GM18907 (cell line): ENCODE measurements at regions not wholly inside any gene's neighbourhood (a gene's known extent, or its start where the extent isn't known, plus 50 kb on each side); places are given as distances from the start of the nearest gene placed in this dataset.

Experiments used
- ATAC-seq: cut with Tn5 transposase; IDR thresholded peaks from one replicate; pipeline ENCODE4 v1.9.1; 2021; ENCODE audit warnings: mild to moderate bottlenecking, moderate library complexity; ENCODE audit not compliant: unreplicated experiment

DNA sequence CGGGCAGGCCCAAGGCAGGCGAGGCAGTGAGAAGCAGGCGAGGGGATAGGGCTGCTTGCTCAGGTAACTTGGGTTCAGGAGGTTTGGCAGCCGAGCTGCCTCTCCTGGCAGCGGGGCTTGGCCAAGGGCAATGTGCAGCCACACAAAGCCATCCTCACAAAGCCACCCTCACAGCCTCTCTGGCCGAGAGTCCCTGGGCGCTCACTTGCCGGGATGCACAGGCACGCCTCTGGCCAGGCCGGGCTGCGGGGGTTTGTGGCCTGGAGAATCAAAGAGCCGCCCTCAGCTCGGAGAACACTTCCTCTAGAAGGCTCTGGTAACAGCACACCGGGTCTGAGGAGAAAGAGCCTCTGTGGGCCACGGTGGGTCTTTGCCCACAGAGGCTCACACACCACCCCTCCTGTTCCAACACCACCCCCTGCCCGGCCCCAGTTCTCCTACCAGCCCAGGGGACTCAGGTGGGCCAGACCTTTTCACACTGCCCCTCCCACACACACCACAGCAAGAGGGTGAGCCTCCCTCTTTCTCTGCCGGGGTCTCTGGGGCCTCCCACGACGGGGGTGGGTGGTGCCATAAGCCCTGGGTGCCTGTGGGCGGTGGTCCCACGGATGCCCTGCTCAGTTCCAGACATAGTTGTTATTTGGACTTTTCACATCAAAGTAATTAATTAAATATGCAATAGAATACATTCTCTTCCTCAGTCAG is 186.9 kb downstream of the ZFP36L2 start:
- no peak for ATAC-seq

DNA sequence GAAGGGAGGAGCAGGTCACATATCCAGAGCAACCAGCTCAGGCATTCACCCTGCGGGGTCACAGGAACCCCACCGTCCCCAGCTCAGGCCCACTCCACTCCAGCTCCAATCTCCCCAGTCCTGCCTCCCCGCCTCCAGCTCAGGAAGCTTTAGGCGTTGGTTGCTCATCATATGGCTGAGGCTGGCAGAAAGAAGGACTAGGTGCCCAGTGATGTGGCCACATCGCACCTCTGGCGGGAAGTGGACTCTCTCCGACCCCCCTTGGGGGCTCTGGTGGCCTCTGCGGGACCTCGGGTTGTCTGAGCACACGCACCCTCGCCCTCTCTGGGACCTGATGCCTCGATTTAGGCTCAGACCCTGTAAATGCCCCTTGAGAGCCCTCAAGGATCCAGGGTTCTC is 187.7 kb downstream of the ZFP36L2 start:
- no peak for ATAC-seq

DNA sequence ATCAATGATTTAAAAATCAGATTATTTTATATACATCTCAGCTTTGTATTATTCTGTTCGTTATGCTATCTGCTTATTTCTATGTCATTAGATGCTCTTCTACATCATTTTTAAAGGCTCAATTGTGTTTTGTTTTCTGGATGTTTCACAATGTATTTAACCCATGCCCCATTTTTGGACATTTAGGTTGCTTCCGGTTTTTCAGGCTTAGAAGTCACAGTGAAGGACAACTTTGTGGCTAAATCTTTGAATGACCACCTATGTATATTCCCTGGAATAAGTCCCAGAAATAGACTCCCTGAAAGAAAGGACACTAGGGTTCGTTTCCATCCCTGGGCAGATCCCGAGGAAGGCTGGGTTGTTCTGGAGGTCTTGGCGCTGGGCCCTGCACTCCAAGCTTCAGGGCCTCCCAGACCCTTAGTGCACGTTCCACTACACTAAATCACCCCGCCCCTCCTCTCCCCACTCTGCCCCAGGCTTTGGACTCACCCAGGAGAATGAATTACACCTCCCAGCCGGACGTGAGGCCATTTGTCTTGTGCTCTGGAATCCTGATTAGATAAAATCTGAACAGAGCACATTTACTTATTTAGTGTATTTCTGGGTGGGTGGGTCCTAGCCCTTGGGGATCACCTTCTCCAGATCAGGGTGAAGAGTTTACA is 188.2 kb downstream of the ZFP36L2 start:
- ATAC-seq, result no peak

DNA sequence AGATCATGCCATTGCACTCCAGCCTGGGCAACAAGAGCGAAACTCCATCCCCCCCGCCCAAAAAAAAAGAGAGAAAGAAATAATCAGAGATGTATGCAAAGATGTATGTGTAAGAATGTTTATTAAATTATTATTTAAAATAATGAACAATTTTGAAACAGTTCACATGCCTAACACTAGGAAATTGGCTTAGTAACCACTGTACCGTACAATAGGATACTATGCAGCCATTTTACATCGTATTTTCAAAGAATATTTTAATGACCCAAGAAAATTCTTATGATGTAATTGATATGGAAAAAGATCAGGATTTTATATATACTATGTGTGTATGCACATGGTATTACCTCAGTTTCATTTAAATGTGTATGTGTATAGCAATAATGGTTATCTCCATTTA is 190.5 kb downstream of the ZFP36L2 start:
- no peak for ATAC-seq

DNA sequence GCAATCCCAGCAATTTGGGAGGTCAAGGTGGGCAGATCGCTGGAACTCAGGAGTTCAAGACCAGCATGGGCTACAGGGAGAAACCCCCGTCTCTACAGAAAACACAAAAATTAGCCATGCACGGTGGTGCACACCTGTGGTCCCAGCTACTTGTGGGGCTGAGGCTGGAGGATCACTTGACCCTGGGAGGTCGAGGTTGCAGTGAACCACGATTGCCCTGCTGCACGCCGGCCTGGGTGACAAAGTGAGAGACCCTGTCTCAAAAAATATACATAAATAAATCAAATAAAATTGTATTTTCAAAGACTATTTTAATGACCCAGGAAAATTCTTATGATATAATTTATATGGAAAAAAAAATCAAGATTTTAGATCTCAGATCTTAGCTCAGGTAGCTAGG is 191.5 kb downstream of the ZFP36L2 start:
- no peak for ATAC-seq

DNA sequence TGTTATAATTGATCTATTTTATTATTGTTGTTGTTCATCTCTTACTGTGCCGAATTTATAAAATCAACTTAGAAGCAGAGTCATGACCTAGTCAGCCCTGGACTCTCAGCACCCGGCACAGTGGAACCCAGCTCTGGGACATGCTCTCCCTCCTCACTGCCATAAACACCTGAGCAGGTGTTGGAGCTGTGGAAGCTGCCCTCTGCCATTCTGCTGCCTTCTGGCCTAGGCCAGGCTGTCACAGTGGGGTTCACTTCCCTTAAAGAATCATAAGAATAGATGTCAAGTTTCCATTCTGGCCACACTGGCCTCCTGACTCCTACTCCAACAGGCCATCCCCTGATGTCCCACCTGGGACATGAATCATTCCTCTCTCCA is 192.2 kb downstream of the ZFP36L2 start:
- no peak for ATAC-seq

DNA sequence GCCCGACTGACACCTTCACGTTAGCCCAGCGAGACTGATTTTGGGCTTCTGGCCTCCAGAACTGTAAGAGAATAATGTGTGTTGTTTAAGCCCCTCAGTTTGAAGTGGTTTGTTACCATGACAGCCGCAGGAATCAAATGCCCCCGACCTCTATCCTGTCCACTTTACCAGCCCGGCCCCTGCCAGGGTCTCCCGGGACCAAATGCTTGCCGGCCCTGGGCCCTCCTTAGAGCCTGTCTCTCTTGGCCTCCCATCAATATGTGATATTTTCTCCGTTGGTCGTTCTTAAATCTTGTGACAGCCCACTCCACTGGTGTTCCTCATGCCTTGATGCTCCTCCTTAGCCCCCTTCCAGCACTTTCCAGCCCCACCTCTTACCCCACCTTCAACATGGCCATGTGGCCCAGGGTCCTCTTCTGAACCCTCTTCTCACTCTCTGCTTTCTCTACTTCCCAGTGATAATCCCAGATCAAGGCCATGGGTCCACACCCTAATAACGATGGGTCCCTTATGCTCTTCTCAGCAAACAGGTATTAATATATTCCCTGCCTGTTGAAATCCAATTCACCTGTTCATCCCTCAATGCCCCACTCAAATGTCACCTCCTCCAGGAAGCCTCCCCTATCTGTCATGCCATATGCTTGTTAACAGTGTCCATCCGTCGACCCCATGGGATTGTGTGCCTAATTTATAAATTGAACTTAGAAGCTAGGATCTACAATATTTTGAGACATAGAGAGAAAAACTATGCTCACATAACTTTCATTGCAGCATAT is 192.8 kb downstream of the ZFP36L2 start:
- no peak for ATAC-seq

DNA sequence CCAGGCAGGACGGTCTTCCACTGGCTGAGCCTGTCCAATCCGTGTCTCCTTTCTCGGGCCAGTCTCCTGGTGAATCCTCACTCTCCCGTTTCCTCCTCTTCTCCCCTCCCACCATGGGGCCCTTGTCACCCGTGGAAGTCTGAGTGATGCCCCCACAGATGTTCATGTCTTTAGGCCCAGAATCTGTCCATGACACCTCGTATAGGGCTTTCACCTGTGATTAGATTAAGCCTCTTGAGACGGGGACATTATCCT is 193.5 kb downstream of the ZFP36L2 start:
- ATAC-seq, result no peak

DNA sequence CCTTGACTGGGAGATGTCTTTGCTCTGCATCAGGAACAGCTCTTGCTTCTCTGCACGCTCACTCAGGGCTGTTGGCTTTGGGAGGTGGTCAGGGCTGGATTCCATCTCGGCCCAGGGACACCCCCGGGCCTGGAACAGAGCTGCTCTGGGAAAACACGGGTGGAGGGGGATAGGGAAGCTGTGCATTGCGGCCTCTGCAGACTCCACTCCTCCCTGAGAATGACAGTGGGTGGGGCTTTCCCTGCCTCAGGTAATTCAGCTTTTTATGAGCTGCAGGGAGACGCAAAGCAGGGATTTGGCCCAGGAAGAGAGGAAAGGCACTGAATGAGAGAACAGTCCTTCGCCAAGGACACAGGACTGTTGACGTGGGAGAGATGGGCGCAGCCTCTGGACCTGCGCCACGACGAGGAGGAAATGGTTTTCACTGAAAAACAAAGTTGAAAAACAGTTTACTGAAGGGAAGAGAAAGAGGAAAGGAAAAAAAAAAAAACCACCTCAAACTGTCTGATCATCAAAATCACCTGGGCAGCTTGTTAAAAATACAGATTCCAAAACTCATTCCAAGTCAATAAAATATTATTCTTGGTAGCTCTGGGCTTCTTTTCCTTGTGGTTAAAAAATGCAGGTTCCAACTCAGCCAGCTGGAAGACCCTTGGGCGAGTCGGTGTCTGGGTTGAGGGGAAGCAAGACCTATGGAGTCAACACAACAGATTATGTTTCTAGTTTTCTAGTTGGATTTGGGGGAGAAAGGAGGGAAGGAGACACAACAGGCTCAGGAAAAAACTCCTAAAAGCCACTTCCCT is 194.0 kb downstream of the ZFP36L2 start:
- ATAC-seq, result no peak

DNA sequence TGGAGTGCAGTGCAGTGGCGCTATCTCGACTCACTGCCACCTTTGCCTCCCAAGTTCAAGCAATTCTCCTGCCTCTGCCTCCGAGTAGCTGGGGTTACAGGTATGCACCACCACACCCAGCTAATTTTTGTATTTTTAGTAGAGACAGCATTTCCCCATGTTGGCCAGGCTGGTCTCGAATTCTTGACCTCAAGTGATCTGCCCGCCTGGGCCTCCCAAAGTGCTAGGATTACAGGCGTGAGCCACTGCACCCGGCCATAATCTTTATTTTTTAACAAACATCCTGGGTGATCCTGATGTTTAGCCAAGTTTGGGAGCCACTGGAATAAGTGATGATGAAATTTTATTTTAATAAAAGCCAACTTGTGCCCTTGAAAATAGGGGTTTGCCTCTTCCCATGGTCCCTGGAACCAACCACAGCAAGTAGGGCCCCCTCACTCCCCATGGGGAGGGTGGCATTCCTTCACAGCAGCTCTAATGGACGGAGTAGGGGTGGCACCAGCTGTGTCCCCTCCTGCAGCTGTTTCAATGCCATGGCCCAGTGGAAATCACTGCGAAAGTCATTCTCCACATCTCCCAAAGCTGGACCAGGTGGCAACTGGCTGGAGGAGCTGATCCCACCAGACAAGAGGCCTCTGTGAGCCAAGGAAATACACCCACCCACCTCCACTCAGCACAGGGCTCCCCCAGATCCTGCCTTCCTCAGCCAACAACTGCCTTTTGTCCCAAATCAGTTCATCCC is 194.8 kb downstream of the ZFP36L2 start:
- ATAC-seq, result no peak

DNA sequence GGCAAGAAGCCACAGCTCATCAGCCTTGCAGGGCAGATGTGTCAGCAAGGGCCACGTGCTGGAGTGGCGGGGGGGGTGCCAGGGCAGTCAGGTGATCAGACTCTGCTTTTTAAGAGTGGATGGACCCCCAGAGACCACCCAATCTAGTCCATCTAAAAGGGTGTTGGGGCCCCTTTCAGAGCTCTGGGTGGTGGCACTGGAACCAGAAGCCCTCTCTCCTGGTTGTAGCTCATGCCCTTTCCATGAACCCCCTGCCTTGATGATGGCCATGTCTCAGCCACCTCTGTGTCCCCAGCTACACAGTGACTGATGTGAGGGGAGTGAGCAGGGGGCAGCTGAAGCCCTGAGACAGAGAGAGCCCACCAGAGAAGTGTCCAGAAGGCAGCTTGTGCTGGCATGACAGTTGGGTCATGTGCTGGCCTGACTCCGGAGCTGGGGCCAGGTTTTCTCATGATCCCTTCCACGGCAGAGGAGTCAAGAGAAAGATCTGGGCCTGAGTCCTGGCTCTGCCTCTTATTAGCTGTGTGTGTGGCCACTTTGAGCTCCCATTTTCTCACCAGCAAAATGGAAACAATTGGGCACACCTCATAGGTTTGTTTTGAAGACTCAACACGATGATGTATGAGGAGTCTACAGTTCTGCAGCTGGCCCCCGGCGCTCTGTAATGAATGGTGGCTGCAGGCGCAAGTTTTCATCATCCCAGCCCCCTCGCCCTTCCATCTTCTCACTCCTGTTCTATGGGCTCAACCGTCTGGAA is 195.7 kb downstream of the ZFP36L2 start:
- ATAC-seq, result no peak

DNA sequence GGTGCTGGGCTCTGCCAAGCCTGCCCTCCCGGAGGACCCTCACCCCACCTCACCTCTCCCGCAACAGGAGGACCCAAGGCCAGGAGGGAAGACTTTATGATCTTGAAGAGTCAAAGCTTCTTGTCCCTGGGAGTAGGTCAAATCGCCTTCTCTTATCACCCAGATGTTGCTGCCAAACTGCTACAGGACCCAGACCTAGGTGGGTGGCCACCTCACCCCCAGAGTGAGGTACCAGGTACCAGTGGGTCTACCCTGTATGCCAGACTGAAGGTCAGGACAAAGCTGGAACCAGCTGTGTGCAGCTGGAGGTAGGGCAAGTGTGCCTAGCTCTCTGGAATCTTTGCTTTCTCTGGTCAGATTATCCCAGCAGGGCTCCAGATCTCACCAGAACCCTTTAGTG is 197.2 kb downstream of the ZFP36L2 start:
- ATAC-seq, result no peak

DNA sequence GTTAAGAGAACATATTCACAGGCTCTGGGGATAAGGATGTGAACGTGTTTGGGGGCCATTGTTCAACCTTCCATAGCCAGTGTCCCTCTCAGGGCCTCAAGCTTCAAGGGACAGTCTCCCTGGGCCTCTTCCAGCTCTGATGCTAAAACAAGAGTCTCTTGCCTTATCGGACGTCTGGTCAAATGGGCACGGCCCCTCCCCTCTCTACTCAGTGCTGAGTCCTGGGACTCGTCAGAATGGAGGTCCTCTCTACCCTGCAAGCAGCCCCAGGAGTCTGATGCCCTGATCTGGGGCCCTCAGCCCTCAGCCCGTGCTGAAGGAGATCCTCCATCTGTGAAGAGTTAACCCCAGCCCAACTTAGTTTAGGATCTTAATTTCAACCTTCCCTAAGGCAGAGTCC is 198.2 kb downstream of the ZFP36L2 start:
- no peak for ATAC-seq

DNA sequence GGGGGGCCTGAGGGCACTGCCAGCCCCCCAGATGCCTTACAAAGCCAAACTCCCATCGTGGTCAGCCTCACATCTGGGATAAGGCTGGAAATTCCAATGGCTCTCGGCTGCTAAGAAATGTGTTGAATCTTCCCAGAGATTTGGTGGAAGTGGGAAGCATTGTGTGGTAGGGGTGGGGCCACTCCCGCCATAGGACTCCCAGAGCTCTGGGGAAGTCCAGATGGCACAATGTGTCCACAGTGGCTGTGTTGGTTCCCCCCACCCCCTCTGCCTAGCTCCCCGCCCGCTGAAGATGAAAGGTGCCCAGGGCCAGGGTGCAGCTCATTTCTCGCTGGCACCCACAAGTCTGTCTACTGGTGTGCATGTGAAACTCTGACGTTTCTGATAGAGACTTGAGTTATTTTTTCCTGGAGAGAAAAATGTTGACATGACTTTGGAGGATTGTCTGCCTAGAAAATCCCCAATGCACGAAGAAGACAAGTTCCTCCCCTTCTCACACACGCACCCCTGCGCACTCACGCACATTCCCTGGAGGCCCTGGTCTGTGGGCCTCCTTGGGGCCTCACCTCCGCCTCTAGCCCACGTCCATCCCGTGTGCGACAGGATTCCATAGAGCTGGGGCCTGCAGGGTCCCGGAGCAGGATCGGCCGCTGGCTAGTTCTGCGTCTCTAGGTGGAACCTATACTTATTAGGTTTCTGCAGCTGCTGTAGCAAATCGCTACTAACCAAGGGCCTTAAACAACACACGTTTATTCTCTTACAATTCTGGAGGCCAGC is 199.1 kb downstream of the ZFP36L2 start:
- no peak for ATAC-seq

DNA sequence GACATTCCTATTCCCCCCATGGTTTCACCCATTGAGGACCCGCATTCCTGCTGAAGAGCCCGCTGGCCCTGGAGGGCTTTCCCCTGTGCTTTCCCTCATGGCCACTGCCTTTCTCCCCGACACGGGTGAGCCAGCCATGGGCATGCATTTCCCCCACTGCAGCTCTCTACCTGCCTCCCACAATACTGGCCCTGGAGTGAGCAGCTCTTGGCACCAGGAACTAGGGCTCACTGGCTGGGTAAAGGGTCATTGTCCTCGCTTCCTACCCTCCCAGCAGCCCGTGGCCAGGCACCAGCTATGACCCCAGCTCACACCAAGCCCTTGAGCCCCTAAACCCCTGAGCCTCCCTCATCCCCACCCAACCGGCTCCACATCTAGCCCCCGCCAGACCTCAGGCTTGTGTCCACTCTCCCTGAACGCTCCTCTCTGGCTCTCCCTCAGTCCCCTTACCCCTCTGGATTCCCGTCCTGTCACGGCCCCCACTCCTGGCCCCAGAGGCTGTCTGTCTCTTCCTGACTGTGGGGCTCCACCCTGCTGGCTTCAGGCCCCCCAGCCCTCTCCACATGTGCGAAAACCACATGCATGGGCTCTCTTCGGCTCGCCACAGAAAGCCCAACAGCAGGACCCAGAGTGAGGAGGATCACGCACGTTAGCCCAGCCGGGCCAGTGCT is 199.8 kb downstream of the ZFP36L2 start:
- no peak for ATAC-seq

DNA sequence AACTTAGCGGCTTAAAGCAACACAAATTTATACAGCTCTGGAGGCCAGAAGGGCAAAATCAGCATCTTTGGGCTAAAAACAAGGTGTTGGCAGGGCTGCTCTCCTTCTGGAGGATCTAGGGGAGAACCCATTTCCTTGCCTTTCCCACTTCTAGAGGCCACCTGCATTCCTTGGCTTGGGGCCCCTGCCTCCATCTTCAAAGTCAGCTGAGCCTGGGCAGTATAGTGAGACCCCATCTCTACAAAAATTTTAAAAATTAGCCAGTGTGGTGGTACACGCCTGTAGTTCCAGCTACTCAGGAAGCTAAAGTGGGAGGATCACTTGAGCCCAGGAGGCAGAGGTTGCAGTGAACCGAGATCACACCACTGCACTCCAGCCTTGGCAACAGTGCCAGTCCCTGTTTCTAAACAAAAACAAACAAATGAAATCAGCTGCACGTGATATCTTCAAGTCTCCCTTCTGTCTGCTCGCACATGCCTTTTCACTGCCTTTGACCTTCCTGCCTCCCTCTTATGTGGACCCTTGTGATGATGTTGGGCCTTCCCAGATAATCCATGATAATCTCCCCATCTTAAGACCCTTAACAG is 200.6 kb downstream of the ZFP36L2 start:
- no peak for ATAC-seq

DNA sequence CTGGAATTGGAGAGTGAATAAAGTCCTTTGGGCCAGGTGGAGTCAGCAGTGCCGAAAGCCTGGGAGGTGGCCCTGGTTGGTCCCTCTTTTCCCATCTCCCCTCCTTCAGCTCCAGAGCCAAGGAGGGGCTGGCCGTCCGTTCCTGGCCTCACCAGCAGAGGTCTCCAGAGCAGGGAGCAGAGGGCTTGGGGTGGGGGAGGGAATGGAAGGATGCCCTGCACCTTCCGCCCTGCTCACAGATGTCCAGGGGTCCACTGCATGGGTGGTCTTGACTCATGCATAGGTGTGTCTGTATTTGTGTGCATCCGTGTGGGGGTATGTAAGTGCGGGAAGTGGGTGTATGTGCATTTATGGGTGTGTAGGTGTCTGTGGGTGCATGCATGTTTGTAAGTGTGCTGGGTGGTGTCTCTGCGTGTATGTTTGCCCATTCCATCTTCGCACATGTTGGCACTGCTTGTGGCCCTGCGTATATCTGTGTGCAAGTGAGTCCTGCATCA is 201.8 kb downstream of the ZFP36L2 start:
- ATAC-seq, result no peak

DNA sequence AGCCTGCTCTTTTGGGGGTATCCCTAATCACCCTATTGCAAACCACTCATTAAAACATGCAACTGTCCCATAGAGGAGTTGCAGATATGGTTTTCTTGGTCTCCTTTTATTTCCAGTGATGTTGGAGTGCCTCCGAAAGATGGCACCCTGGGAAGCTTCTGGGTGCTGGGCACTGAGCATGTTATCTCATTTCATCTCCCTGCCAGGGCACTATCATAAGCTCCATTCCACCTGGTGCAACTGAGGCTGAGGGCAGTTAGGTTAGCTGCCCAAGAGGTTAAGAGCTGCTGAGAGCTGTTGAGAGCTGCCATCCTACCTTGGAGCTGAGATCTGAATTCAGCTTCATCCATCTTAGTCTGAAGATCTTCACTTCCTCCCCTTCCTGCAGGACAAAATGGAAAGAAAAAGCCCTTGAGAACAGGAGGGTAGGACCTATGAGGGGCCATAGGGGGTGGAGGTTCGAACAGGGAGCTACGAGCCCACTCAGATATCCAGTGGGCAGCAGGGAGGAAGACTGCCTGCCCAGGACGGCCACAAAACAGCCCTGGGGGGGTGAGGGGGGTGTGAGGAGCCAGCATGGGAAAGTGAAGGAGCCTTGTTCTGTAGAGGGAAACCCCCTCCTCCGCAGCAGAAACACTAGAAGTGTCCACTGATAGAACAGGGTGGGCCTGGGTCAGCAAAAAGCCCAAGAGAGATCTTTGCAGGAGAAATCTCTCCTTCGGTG is 202.5 kb downstream of the ZFP36L2 start:
- no peak for ATAC-seq
